ENCODE measurements at regions not wholly inside any gene's neighbourhood (a gene's known extent, or its start where the extent isn't known, plus 50 kb on each side); places are given as distances from the start of the nearest gene placed in this dataset.

- H3K4me1 Mint-ChIP-seq: no peaks in the 10 kb centered on the region
- peaks cover 4% of the 10 kb centered on the region for H3K27me3 Mint-ChIP-seq (ENCODE audit: low read depth)
- TF ChIP-seq CTCF (IDR thresholded peaks at IDR 0.05; ENCODE audit: unreplicated experiment in 3 of 3): no peak
- no peaks in the 10 kb centered on the region for H3K36me3 Mint-ChIP-seq (ENCODE audit: low read depth)
- no peak overlapping the region for H3K4me3 Mint-ChIP-seq
- no peak overlapping the region for H3K27ac Mint-ChIP-seq
- H3K9me3 Mint-ChIP-seq: no peaks in the 10 kb centered on the region
Measured at GRCh38 chr2:33730193-33730592, 131.1 kb upstream of the FAM98A start.

GRCh38 chr2:33729353-33729752 is 130.3 kb upstream of the FAM98A start:
- H3K27me3 Mint-ChIP-seq (ENCODE audit: low read depth): peaks cover 4% of the 10 kb centered on the region
- TF ChIP-seq CTCF (IDR thresholded peaks at IDR 0.05; ENCODE audit: unreplicated experiment in 3 of 3): no peak
- H3K27ac Mint-ChIP-seq: no peak overlapping the region

GRCh38 chr2:33728106-33728505 is 129.0 kb upstream of the FAM98A start:
- TF ChIP-seq CTCF (IDR thresholded peaks at IDR 0.05; ENCODE audit: unreplicated experiment in 3 of 3): no peak
- H3K36me3 Mint-ChIP-seq (ENCODE audit: low read depth): no peaks in the 10 kb centered on the region
- H3K27ac Mint-ChIP-seq: no peak overlapping the region
- H3K27me3 Mint-ChIP-seq (ENCODE audit: low read depth): peaks cover 1% of the 10 kb centered on the region
- H3K4me3 Mint-ChIP-seq: no peak overlapping the region
- H3K9me3 Mint-ChIP-seq: no peaks in the 10 kb centered on the region
- H3K4me1 Mint-ChIP-seq: no peaks in the 10 kb centered on the region

More at GRCh38 chr2:33729353-33729752, 130.3 kb upstream of the FAM98A start:
- Mint-ChIP-seq H3K4me3 (no peak overlapping the region), H3K9me3 (no peaks in the 10 kb centered on the region), H3K4me1 (no peaks in the 10 kb centered on the region), H3K36me3 (ENCODE audit: low read depth) (no peaks in the 10 kb centered on the region)

- no peak for TF ChIP-seq CTCF (IDR thresholded peaks at IDR 0.05; ENCODE audit: unreplicated experiment in 3 of 3)
- Mint-ChIP-seq H3K4me1 (no peaks in the 10 kb centered on the region), H3K36me3 (ENCODE audit: low read depth) (no peaks in the 10 kb centered on the region), H3K27ac (no peak overlapping the region), H3K4me3 (no peak overlapping the region), H3K27me3 (ENCODE audit: low read depth) (no peaks in the 10 kb centered on the region), H3K9me3 (no peaks in the 10 kb centered on the region)
Measured at GRCh38 chr2:33727361-33728032, 128.4 kb upstream of the FAM98A start.

GRCh38 chr2:33726415-33726814 is 127.3 kb upstream of the FAM98A start:
- Mint-ChIP-seq H3K27me3 (ENCODE audit: low read depth) (no peaks in the 10 kb centered on the region), H3K4me1 (no peaks in the 10 kb centered on the region), H3K36me3 (ENCODE audit: low read depth) (no peaks in the 10 kb centered on the region), H3K4me3 (no peak overlapping the region), H3K27ac (no peak overlapping the region), H3K9me3 (no peaks in the 10 kb centered on the region)
- TF ChIP-seq CTCF (IDR thresholded peaks at IDR 0.05; ENCODE audit: unreplicated experiment in 3 of 3): no peak

- no peak overlapping the region for H3K4me3 Mint-ChIP-seq
- H3K9me3 Mint-ChIP-seq: no peaks in the 10 kb centered on the region
- H3K4me1 Mint-ChIP-seq: no peaks in the 10 kb centered on the region
- H3K36me3 Mint-ChIP-seq (ENCODE audit: low read depth): no peaks in the 10 kb centered on the region
- H3K27me3 Mint-ChIP-seq (ENCODE audit: low read depth): no peaks in the 10 kb centered on the region
- no peak for TF ChIP-seq CTCF (IDR thresholded peaks at IDR 0.05; ENCODE audit: unreplicated experiment in 3 of 3)
- H3K27ac Mint-ChIP-seq: no peak overlapping the region
Measured at GRCh38 chr2:33723329-33723728, 124.2 kb upstream of the FAM98A start.

Data from nephron (organoid).